GM03348 (cell line): ENCODE measurements at regions not wholly inside any gene's neighbourhood (a gene's known extent, or its start where the extent isn't known, plus 50 kb on each side); places are given as distances from the start of the nearest gene placed in this dataset.
"Not testable (repeated sequence)": the region's sequence is repeated elsewhere in the genome, so short reads cannot be mapped to it uniquely, and the experiment has no call there.

Experiments used
- DNase-seq: peaks from one replicate; pipeline ENCODE4 v3.0.0; 2012; ENCODE audit warnings: low spot score

DNA sequence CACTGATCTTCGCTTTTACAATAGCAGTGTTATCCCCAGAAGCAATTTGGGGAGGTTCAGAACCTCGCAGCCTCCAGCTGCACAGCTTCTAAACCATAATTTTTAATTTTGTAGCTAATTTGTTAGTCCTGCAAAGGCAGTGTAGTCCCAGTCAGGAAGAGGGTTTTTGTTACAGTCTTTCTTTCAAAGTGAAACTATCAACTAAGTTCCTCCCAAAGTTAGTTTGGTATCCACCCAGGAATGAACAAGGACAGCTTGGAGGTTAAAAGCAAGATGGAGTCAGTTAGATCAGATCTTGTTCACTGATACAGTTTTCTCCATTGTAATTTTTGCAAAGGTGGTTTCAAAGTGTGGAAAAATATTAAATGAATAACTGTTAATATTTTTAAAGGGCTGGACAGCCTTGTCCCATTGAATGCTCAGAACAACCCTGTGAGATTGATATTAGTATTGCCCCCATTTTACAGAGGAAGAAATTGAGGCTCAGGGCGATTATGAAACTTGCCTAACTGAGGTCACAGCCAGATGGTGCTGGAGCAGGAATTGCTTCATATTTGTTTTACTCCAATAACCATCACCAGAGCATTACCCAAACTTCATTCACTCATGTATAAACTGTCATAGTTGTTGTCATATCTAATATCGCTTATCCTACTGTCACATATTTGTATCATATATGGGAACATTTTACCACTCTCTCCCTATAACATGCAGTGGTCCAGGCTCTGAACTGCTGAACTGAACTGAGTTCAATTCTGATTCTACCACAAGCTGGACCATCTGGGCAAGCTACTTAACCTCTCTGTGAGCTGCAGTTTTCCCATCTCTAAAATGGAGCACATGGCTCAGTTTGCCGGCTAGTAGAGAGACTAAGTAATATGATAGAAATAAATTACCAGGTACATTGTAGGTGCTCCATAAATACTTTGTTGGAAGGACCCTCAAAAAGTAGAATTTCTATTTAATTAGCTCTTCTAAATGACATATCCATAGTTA lies 213.8 kb downstream of the BCAS1 start:
- no peak for DNase-seq

DNA sequence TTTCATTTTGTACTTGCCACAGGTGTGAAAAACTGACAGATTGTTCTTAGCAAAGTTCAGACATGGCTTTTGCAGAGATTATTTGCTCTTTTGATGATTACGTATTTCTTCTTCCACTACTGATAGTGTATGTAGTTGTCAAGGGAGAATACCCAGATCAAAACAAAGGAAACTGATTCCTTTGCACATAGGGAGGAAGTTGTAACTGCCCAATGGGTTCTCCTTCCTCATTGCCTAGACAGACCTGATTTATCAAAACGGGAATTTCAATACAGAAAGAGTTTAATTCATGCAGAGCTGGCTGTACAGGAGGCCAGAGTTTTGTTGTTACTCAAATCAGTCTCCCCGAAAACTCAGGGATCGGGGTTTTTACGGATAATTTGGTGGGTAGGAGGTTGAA lies 214.7 kb downstream of the BCAS1 start:
- no peak for DNase-seq

DNA sequence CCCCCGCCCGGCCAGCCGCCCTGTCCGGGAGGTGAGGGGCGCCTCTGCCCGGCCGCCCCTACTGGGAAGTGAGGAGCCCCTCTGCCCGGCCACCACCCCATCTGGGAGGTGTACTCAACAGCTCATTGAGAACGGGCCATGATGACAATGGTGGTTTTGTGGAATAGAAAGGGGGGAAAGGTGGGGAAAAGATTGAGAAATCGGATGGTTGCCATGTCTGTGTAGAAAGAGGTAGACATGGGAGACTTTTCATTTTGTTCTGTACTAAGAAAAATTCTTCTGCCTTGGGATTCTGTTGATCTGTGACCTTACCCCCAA lies 215.8 kb downstream of the BCAS1 start:
- not testable (repeated sequence) for DNase-seq

DNA sequence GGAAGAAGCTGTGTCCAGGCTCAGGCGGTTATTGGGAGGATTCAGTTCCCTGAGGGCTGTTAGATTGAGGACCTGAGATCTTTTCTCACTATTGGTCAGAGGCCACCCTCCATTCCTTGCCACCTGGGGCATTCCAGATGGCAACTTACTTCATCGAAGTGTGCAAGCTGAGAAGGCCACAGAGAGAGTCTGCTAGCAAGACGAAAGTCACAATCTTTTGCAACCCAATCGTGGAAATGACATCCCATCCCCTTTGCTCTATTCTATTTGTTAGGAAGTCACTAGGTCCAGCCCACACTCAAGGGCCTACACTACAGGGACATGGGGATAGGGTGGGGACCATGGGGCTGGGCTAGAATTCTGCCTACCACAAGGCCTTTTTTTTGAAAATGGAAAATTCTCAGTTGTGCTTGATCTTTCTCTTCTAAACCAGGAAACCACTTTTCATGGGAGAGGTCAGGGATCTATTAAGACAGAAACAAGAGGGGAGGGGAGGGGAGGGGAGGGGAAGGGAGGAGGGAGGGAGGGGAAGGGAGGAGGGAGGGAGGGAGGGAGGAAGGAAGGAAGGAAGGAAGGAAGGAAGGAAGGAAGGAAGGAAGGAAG lies 217.2 kb downstream of the BCAS1 start:
- no peak for DNase-seq

DNA sequence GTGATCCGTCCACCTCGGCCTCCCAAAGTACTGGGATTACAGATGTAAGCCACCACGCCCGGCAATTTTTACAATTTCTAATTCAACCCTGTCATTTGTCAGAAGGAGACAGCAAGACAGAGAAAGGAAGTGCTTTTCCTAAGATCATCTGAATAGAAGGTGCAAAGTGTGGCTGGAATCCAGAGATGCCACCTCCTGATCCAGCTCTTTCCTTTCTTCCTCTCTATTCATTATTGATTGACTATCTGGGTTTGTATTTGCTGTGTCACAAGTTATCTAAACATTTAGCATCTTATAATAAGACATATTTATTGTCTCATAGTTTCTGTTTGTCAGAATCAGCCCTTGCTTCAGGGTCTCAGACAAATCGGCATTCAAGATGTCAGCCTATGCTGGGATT lies 217.7 kb downstream of the BCAS1 start:
- no peak for DNase-seq

DNA sequence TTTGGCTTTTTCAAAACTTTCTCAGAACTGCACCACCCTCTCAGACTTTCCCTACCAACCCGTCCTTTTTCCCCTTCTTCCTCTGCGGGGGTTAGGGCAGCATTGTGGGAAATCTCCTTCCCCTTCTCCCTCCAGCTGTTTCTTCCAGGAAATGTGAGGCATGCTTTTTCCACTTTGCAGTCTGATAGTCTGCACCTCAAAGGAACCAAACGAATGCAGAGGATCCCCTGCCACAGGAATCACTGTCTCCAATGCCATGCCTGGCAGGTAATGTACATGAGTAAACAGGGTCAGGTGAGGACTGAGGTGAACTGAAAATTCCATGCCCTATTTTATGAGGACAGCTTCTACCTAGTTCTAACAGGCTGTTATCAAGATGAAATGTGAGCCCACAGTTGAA lies 218.4 kb downstream of the BCAS1 start:
- no peak for DNase-seq

DNA sequence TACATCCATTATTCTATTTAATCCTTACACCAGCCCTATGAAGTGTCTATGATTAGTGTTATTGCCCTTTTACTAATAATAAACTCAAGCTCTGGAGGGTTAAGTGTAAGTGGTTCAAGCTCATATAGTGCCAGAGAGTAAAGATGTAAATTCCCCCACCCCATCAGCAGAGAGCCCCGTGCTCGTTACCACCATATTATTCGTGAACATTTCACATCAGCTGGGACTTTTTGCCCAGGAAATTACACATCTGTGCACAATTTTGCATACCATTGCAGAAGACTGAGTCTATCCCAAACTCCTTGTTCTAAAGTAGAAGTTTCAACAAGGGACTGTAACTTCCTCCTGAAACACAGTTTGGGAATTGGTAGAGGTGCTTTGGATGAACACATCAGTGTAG lies 220.1 kb downstream of the BCAS1 start:
- DNase-seq: no peak

DNA sequence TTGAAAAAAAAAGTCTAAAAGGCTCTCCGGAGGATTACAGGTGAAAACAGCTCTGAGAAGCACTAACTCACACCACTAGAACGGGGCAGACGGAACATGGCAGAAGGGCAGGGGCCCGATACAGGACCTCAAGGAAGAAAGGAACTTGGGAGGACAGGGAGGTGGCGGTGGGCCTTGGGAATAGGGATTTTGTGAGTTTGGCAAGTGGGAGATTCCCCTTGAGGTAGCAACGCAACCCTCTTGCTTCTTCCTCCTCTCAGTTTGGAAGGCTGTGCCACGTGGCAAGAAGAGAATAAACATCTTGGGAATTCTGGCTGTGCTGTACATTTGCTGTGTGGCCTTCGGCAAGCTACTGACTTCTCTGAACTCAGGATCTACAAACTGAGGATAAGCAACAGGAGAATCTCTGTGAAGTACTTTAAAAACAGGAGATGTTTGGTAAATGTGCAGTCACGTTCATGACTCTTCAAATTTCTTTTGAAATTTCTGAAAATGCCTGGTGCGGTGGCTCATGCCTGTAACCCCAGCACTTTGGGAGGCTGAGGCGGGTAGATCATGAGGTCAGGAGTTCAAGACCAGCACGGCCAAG lies 220.8 kb downstream of the BCAS1 start:
- DNase-seq: no peak

DNA sequence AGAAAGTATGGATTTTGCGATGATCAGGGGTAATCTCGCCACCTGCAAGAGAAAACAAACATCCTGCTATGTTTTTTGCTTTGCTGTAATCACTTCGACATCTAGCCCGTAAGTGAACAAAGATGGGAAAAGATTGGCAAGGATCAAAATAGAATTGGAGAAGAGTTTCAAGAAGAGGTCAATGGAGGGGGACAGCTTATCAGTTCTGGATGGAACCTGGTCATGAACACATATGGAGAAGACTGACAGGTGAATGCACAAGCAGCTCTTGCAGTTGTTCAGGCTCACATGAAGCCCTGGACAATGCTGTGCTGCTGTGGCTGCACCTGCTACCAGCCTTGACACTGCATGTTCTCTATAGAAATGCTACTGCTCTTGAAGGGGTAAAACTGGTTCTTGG lies 222.1 kb downstream of the BCAS1 start:
- no peak for DNase-seq

DNA sequence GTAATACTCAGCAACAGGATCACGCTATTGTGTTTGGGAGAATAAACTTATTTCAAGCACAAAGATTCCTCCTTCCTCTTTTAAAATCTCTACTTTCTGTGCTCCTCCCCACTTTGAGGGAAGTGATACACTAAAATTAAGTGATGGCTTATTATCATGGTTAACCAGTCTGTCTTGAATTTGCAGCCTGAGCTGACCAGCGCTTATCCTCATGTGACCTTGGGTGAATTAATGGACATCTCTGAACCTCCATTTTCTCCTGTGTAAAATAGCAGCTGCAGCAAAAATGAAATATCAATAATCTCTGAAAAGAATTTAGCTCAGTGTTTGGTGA lies 222.6 kb downstream of the BCAS1 start:
- no peak for DNase-seq

DNA sequence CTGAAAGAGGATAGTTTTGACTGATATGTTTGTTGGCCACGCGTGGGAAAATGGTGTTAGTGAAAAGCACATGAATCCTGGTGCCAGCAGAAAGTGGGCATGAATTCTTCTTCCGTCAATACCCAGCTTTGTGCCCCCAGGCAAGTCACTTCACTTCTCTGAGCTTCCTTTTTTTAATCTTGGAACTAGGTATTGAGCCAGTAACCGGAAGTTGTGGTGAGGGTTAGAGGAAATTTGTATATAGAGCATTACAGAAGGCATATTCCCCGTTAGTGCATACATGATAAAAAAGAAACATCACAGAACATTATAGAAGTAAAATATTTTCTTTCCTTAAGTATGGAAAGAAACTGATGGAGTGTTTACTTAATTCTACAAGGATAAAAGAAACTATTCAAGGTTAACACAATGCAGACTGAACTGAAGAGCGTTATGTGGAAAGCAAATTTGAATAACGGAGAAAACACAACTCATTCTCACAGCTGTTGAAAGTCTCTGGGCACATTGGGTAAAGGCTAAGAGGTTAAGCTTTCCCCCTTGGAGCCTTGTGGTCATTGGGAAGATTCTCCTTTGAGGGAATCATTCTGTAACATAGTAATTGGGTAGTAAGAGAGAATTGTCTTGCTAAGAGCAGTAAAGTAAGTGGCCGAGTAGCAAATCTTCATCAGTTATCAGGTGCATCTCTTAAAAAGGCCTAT lies 223.1 kb downstream of the BCAS1 start:
- no peak for DNase-seq

DNA sequence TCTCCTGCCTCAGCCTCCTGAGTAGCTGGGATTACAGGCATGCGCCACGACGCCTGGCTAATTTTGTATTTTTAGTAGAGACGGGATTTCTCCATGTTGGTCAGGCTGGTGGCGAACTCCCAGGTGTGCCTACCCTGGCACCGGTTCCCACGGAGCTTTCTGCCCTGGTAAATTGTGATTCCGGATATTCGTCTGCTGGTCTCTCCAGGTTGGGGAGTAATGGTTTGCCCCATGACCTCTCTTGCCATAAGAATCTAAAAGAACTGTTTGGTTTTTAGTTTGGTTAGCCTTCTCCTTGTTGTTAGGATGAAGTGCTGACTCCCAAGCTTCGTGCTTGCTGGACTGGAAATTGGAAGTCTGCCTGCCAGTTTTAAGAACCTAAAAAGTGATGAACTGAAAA lies 223.8 kb downstream of the BCAS1 start:
- no peak for DNase-seq

DNA sequence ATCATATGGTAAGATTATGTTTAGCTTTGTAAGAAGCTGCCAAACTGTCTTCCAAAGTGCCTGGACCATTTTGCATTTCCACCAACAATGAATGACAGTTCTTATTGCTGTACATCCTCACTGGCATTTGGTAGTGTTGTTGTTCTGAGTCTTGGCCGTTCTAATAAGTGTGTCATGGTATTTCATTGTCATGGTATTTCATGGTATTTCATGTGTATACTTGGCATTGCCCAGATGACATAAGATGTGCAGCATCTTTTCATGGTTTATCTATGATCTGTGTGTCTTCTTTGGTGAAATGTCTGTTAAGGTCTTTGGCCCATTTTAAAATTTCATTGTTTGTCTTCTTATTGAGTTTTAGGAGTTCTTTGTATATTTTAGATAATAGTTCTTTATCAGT lies 224.4 kb downstream of the BCAS1 start:
- DNase-seq: no peak

DNA sequence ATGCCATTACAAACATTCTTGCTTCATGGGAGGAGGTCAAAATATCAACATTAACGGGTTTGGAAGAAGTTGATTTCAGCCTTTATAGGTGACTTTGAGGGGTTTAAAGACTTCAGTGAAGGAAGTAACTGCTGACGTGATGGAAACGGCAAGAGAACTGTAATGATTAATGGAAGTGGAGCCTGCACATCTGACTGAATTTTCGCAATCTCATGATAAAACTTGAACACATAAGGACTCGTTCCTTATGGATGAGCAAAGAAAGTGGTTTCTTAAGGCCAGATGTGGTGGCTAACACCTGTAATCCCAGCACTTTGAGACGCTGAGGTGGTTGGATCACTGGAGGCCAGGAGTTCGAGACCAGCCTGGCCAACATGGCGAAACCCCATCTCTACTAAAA lies 226.1 kb downstream of the BCAS1 start:
- no peak for DNase-seq

DNA sequence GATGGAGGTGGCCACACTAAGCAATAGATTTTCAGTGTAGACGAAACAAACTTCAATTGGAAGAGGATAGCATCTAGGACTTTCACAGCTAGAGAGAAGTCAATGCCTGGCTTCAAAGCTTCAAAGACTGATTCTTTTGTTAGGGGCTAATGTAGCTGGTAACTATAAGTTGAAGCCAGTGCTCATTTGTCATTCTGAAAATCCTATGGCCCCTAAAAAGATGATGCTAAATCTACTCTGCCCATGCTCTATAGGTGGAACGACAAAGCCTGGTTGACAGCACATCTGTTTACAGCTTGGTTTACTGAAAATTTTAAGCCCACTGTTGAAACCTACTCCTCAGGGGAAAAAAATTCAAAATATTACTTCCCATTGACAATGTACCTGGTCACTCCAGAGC lies 226.7 kb downstream of the BCAS1 start:
- no peak for DNase-seq

DNA sequence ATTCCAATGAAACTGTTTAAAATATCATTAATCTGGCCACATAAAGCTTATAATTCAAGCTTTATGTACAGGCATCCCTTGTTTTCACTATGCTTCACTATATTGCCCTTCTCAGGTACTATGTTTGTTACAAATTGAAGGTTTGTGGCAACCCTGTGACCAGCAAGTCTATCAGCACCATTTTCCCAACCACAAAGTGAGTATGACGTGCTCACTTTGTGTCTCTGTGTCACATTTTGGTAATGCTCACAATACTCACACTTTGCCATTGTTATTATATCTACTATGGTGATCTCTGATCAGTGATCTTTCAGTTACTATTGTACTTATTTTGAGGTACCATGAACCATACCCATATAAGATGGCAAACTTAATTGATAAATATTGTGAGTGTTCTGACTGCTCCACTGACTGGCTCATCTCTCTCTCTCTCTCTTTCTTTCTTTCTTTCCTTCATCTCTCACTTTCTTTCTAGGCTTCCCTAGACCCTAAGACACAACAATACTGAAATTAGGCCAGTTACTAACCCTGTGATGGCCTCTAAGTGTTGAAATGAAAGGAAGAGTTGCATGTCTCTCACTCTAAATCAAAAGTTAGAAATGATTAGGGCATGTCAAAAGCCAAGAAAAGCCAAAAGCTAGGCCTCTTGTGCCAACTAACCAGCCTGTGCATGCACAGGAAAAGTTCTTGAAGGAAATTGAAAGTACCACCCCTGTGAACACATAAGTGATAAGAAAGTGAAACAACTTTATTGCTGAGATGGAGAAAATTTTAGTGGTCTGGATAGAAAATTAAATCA lies 227.9 kb downstream of the BCAS1 start:
- DNase-seq: no peak

DNA sequence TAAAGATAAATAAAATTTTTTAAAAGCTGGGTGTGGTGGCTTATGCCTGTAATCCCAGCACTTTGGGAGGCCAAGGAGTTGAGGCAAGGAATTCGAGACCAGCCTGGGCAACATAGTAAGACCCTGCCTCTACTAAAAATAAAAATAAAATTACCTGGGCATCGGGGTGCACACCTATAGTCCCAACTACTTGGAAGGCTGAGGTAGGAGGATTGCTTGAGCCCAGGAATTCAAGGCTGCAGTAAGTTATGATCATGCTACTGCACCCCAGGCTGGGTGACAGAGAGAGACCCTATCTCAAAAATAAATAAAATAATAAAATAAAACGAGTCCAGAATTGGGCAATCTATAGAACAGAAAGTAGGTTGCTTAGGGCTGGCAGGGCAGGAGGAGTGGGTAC lies 228.7 kb downstream of the BCAS1 start:
- no peak for DNase-seq

DNA sequence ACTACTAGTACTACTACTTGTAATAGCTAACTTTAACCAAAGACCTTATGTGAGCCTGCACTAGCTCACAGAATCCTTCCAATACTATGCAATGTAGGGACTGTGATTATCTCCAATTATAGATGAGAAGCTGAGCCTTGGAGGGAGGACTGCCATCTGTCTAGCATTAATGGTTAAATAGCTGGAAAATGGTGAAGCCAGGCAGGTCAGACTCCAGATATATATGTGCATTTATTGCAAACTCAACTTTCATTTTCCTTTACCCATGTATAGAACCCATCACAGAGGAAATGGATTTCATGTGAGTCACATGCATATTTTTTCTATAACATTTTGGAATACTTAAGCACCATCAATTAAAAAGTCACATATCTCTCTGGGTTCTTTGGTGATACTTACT lies 229.9 kb downstream of the BCAS1 start:
- no peak for DNase-seq

DNA sequence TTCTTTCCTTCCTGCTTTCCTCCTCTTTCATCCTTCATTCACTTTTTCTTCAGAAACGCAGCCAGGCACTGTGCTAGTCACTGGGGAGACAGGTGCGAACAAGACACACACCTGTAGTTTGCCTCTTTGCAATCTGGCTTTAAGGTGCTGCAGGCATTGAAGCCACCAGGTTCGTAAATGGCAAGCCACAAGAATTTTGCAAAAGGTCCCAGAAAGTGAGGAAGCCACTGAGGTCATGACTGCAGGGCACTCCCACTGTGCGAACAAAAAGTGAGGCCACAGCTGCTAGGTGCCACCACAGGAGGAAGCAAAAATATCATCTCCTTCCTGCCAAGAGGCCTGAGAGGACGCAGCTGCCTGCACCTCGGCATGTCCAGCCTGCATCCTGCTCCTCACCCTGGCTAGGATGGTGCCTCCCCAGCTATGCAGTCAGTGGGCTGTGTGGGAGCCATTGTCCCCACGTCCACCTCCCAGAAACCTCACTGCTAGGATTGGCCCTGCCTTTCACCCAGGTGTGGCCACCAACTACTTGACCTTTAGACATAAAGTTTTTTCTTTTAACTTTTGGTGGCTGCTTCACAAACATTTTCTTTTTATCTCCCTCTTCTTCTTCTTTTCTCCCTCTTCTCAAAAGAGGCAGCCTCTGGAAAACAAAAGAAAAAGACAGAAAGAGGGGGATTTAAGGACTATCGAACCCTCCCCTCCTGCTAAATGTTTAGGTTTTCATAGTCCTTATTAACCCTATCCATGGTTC lies 230.8 kb downstream of the BCAS1 start:
- DNase-seq: no peak

DNA sequence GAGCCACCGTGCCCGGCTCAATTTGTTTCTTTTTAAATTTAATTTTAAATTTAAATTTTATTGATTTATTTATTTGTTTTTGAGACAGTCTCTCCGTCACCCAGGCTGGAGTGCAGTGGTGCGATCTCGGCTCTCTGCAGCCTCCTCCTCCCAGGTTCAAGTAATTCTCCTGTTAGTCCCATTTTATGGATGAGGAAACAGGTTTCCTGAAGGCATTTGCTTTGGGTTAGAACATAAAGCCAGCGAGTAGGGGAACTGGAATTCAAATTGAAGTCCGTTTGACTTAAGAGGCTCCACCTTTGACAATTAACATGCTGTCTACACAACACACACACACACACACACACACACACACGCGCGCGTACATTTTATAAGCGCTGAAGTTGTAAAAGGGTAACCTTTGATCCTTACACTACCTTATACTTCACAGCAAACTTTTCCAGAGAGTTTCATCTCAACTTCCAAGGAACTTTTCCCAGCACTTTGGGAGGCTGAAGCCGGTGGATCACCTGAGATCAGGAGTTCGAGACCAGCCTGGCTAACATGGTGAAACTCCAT lies 232.0 kb downstream of the BCAS1 start:
- no peak for DNase-seq
